Duodenal mucosa (tissue), 2 donors: ENCODE measurements at regions not wholly inside any gene's neighbourhood (a gene's known extent, or its start where the extent isn't known, plus 50 kb on each side); places are given as distances from the start of the nearest gene placed in this dataset.

Experiments used
- H3K27ac ChIP-seq: one replicate; pipeline ENCODE4 v1.7.0; 2013; ENCODE audit warnings: low read depth, low read length
- H3K27me3 ChIP-seq, 2 donors: one replicate each; pipeline ENCODE4 v1.7.0; 2013; ENCODE audit warnings: low read length in 2 of 2, control low read depth in 1 of 2; ENCODE audit not compliant: insufficient read depth in 2 of 2, control insufficient read depth in 1 of 2
- H3K36me3 ChIP-seq, 2 donors: one replicate each; pipeline ENCODE4 v1.7.0; 2013; ENCODE audit warnings: low read length in 2 of 2, control low read depth in 1 of 2; ENCODE audit not compliant: insufficient read depth in 2 of 2, control insufficient read depth in 1 of 2
- H3K4me1 ChIP-seq, 2 donors: one replicate each; pipeline ENCODE4 v1.7.0; 2013; ENCODE audit warnings: low read length in 2 of 2, control low read depth in 1 of 2; ENCODE audit not compliant: insufficient read depth in 2 of 2, control insufficient read depth in 1 of 2
- H3K4me3 ChIP-seq, 2 donors: one replicate each; pipeline ENCODE4 v1.7.0; 2013; ENCODE audit warnings: low read length in 2 of 2, low read depth in 1 of 2
- H3K9ac ChIP-seq, 2 donors: one replicate each; pipeline ENCODE4 v1.7.0; 2013; ENCODE audit warnings: low read length in 2 of 2, low read depth in 1 of 2
- H3K9me3 ChIP-seq, 2 donors: one replicate each; pipeline ENCODE4 v1.7.0; 2013; ENCODE audit warnings: low read length in 2 of 2, control low read depth in 1 of 2; ENCODE audit not compliant: control insufficient read depth in 1 of 2

DNA sequence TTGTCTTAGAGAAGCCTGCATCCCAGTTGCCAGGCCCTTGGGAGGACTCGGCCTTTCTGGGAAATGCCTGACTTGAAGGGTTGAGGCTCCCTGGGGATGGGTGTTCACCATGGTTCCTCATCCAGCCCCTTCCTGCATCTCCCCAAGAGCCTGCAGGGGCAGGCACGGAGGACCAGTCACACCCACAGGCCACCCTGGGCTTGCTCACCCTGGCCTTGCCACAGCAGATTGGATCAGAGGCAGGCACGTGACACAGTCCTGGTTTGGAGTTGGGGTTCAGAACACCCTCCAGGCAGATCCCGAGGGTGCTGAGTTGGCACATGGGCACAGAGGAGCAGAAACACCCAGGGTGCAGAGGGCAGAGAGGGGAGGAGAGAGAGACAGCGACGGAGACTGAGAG, 286.1 kb downstream of the PBX3 start:
- Histone ChIP-seq H3K9ac (no peak overlapping the region), H3K27me3 (peaks cover 0 to 7% of the 10 kb centered on the region in 2 donors), H3K9me3 (no peaks in the 10 kb centered on the region), H3K27ac (no peak overlapping the region), H3K4me3 (no peak overlapping the region), H3K4me1 (no peaks in the 10 kb centered on the region), H3K36me3 (no peaks in the 10 kb centered on the region)

GRCh38 chr9:126033956-126034355, 286.8 kb downstream of the PBX3 start:
- H3K27ac ChIP-seq = no peak overlapping the region
- peaks cover 0 to 7% of the 10 kb centered on the region in 2 donors for H3K27me3 ChIP-seq
- no peaks in the 10 kb centered on the region for H3K36me3 ChIP-seq
- H3K4me1 ChIP-seq = no peaks in the 10 kb centered on the region
- H3K9ac ChIP-seq = no peak overlapping the region
- no peaks in the 10 kb centered on the region for H3K9me3 ChIP-seq
- no peak overlapping the region for H3K4me3 ChIP-seq

GRCh38 chr9:126036881-126037291, 289.7 kb downstream of the PBX3 start:
- no peaks in the 10 kb centered on the region for H3K4me1 ChIP-seq
- H3K27ac ChIP-seq = no peak overlapping the region
- H3K9me3 ChIP-seq = no peaks in the 10 kb centered on the region
- H3K27me3 ChIP-seq = peaks cover 0 to 7% of the 10 kb centered on the region in 2 donors
- H3K36me3 ChIP-seq = no peaks in the 10 kb centered on the region
- no peak overlapping the region for H3K4me3 ChIP-seq
- no peak overlapping the region for H3K9ac ChIP-seq

DNA sequence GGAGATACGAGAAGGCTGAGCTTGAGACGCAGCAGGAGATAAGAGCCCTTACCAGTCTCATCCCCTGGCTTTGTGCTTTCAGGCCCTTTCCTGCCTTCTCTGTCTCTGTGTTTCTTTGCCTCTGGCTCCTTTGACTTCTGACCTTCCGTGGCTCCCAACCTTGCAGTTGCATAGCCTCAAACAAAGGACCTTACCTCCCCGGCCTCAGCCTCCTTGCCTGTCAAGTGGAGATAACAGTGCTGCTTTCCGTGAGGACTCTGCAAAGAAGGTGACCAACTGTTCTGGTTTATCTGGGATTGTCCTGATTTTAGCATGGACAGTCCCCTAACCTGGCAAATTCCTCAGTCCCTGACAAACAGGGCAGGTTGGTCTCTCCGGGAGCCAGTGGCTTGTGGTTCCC, 287.8 kb upstream of the MVB12B start:
- Histone ChIP-seq H3K27me3 (peaks cover 0 to 7% of the 10 kb centered on the region in 2 donors), H3K4me1 (no peaks in the 10 kb centered on the region), H3K4me3 (no peak overlapping the region), H3K9ac (no peak overlapping the region), H3K9me3 (no peaks in the 10 kb centered on the region), H3K27ac (no peak overlapping the region), H3K36me3 (no peaks in the 10 kb centered on the region)

- Histone ChIP-seq H3K4me3 (no peak overlapping the region), H3K27ac (no peak overlapping the region), H3K27me3 (no peaks in the 10 kb centered on the region), H3K36me3 (no peaks in the 10 kb centered on the region), H3K4me1 (no peaks in the 10 kb centered on the region), H3K9me3 (no peaks in the 10 kb centered on the region), H3K9ac (no peak overlapping the region)
Observed at GRCh38 chr9:126043681-126044080, 282.9 kb upstream of the MVB12B start.

- no peaks in the 10 kb centered on the region for H3K9me3 ChIP-seq
- no peaks in the 10 kb centered on the region for H3K36me3 ChIP-seq
- no peak overlapping the region for H3K4me3 ChIP-seq
- H3K27me3 ChIP-seq = peaks cover 5 to 15% of the 10 kb centered on the region in 2 donors
- no peak overlapping the region for H3K27ac ChIP-seq
- no peaks in the 10 kb centered on the region for H3K4me1 ChIP-seq
- no peak overlapping the region for H3K9ac ChIP-seq
Observed at GRCh38 chr9:126049088-126049487, 277.5 kb upstream of the MVB12B start.

DNA sequence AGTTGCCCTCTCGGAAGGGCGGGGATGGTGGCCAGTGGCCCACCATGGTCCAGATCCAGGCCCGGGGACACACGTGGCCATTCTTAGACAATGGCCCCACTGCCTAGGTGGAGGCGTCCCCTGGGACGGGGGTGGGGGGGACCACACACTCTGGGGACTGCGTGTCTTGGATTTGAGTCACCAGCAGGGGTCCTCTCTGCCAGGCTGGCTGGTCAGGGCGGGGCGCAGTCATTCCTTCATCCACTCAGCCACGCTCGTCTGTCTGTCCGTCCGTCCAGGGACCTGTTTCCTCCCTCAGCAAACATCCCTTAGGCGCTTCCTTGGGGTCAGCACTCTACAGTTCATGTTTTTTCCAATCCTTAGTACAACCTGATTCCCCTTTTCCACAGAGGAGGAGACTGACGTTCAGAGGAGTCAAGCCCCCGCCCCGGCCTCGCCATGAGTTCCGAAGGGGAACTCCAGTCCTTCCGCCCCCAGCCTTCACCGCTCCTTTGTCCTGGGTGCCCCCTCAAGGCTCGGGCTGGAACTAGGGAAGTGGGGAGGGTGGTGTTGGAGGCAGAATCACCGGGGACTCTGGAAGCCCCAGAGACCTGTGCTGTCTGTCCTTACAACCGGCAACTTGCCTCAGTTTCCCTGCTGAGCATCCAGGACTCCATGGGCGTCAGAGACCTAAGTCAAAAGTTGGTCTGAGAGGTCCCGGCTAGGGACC, 276.6 kb upstream of the MVB12B start:
- H3K27me3 ChIP-seq = peaks cover 5 to 15% of the 10 kb centered on the region in 2 donors
- no peak overlapping the region for H3K9ac ChIP-seq
- no peaks in the 10 kb centered on the region for H3K4me1 ChIP-seq
- H3K9me3 ChIP-seq = no peaks in the 10 kb centered on the region
- no peak overlapping the region for H3K27ac ChIP-seq
- H3K4me3 ChIP-seq = no peak overlapping the region
- no peaks in the 10 kb centered on the region for H3K36me3 ChIP-seq

DNA sequence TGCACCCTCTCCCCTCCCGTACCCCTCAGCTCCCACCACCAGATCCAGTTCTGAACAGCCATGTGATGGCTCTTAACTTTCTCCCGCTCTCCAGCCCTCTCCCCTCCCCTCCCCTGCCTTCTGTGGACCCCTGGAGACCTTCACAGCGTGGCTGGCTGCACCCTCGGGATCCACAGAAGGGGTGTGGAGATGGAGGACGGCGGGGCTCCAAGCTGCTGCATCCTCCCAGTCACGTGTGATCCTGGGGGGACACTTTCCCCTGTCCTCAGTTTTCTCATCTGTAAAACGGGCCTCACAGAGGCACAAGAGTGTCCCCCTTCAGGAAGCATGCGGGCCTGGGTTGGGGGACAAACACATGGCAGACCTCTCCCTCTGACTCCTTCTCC, 276.0 kb upstream of the MVB12B start:
- Histone ChIP-seq H3K27ac (no peak overlapping the region), H3K4me1 (no peaks in the 10 kb centered on the region), H3K9me3 (no peaks in the 10 kb centered on the region), H3K27me3 (peaks cover 5 to 15% of the 10 kb centered on the region in 2 donors), H3K9ac (no peak overlapping the region), H3K4me3 (no peak overlapping the region), H3K36me3 (no peaks in the 10 kb centered on the region)

- Histone ChIP-seq H3K9me3 (no peaks in the 10 kb centered on the region), H3K4me1 (no peaks in the 10 kb centered on the region), H3K4me3 (no peak overlapping the region), H3K27me3 (peaks cover 5 to 15% of the 10 kb centered on the region in 2 donors), H3K9ac (no peak overlapping the region), H3K36me3 (no peaks in the 10 kb centered on the region), H3K27ac (no peak overlapping the region)
Observed at GRCh38 chr9:126051446-126052130, 275.0 kb upstream of the MVB12B start.

DNA sequence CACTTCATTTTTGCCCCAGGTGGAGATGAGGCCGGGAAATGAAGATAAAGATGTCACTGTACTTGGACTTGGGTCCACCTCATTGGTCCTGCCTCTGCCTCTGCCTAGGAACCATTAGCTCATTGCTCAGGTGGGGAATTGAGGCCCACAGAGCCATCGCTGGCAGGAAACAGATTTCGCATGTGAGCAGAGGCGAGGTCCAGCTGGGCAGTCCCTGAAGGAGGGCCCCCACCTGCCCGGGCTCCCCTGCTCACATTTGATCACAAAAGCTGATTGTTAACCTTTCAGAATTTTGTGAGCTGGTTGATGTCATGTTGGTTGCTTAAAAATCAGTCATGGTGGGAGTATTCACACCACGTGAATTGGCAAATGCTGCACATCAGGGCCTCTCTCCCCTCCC, 273.8 kb upstream of the MVB12B start:
- Histone ChIP-seq H3K27me3 (peaks cover 5 to 15% of the 10 kb centered on the region in 2 donors), H3K4me1 (no peaks in the 10 kb centered on the region), H3K4me3 (no peak overlapping the region), H3K36me3 (no peaks in the 10 kb centered on the region), H3K9ac (no peak overlapping the region), H3K9me3 (no peaks in the 10 kb centered on the region), H3K27ac (no peak overlapping the region)
